ENCODE measurements at regions not wholly inside any gene's neighbourhood (a gene's known extent, or its start where the extent isn't known, plus 50 kb on each side); places are given as distances from the start of the nearest gene placed in this dataset.

DNA sequence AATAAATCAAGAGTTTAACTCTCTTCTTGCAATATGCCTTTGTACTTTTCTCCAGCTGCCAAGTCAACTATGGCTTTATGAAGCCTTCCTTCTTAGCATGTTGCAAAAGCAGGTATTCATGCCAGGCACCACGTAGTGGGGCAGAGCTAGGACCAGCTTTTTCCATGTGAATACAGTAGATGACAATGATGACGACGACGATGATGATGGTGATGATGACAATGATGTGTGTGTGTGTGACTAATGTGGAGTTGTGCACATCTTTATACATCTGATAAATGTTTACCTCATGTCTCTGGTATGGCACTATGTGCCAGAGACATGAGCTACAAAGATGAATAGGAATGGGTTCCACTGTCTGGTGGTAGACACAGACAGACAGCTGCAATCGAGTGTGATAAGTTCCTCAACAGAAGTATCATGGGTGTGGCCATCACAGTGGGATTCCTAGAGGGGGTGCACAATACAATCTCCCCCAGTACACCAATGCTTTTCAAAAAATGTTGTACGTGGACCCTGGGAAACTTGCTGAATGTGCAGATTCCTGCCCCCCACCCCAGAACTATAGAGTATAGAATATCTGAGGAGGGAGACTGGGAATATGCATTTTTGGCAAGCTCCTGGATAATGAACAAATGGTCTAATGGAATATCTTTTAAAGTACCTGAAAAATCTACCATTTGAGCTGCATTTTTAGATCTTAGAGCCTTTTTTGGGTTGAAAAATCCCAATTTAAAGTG lies 183.4 kb downstream of the ABCC12 start:
- ATAC-seq (no peak), DNase-seq (ENCODE audit: low spot score) (no peak)

DNA sequence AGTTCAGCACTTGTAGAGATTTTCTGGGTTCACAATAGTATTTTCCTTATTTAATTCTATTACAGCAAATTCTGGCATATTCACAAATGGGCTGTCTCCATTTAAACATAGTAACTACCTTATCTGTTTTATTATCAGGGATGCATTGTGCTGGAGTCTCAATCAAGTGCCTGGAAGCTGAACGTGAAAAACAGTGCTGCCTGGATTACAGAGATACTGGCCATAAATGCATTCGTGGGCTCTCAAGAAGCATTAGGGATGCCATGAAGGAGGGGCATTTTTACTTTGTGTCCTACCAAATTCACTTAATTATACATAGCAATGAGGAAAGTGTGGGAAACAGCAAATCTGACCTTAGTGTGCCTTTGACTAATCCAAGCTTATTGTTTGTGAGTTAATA lies 184.6 kb downstream of the ABCC12 start:
- ATAC-seq = no peak

DNA sequence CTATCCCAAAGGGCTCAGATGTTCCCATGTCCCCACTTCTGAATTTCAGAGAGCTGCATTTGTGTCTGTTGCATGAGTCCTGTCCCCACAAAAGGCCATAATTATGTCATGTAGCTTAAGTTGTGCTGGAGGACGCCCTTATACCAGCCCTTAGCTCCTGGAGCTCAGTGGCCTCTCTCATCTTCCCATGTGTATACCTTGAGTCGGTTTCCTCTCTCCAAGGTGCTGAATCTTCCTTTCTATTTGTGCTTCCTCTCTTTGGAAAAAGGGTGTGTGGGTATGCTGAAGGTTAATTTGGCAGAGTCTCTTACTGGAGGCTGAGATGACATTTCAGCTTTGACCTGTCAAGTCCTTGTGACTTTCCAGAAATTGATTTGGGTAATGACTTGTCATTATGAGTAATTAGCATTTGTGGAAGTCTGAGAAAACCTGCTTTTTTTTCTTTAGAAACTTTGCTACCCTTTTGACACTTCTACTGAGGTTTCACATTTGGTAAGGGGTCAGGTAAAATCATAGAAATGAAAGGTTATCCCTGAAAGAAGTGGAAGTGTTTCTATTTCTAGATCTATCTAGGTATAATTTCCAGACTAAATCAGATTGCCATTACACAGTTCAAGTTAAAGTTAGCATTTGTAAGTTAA lies 185.4 kb downstream of the ABCC12 start:
- peak; percentile 37 for ATAC-seq

More for the DNA sequence above, 184.6 kb downstream of the ABCC12 start:
- DNase-seq (ENCODE audit: low spot score) = no peak

DNA sequence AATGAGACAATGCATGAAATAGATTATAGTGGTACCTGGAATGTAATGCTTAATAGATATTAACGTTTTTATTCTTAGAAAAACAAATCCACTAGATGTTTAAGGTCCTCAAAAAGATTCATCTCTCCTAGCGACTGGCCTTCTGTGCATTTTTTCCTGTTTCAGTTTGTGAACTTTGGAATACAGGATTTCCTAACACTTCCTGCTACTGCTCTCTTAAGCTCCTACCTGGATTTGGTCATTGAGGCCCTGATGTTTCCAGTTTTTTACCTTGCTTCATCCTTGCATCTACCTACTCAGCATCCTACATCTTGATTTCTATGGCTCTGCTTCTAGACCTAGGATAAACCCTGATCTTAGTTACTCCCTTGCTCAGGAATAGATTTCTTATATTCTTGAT lies 188.4 kb downstream of the ABCC12 start:
- ATAC-seq (no peak), DNase-seq (ENCODE audit: low spot score) (no peak)

More for the DNA sequence above, 185.4 kb downstream of the ABCC12 start:
- DNase-seq (ENCODE audit: low spot score) = no peak

DNA sequence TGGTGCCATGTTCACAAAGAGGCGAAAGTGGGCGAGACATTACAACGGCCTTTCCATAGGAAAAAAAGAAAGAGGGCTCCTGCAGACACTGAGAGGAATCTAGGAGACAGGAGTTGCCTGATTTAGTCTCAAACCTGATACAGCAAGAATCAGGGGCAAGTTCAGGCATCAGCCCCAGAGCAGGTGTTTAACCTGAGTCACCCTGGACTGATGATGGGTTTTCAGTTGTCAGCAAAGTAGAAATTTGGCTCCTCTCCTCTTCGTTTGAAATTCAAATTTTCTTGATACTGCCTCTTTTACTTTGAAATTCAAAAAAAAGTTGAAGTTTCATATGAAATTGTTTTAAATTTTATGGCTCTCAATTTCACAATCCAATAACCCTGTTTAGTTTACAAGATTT lies 189.5 kb downstream of the ABCC12 start:
- ATAC-seq = no peak
- DNase-seq (ENCODE audit: low spot score) = no peak

GRCh38 chr16:47965439-47965838 lies 190.4 kb downstream of the ABCC12 start:
- DNase-seq (ENCODE audit: low spot score) (no peak), ATAC-seq (no peak)

DNA sequence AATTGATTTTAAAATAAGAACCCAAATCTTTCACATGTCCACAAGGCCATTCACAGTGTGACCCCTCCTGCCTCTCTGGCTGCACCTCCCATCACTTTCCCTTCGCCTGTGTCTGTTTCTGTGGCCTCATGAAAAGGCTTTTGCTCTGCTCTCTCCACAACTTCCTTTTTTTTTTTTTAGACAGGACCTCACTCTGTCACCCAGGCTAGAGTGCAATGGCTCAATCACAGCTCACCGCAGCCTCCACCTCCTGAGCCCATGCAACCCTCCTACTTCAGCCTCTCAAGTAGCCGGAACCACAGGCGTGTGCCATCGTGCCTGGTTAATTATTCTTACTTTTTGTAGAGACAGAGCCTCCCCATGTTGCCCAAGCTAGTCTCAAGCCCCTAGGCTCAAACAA lies 197.1 kb downstream of the ABCC12 start:
- DNase-seq (ENCODE audit: low spot score) = no peak
- ATAC-seq = no peak

- ATAC-seq = no peak
- no peak for DNase-seq (ENCODE audit: low spot score)
These were observed 198.9 kb downstream of the ABCC12 start for GRCh38 chr16:47956916-47957315.

DNA sequence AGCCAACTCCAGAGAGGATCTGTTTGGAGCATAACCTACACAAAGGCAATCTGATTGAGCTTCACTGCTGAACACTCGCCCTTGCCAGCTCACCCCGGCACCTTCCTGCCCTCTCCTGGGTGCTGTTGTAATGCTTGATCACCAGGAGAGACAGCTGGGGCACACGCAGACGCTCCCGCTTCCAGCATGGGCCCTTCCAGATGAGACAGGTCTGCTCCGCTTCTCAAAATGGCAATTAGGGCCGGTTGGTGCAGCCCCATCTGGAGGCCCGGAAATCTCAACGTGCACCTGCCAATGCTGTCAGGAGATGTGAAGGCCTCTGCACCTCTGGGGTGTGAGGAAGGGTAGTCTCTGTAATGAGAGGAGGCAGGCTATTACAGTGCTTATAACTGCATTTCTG lies 206.1 kb downstream of the ABCC12 start:
- no peak for ATAC-seq
- DNase-seq (ENCODE audit: low spot score) = no peak

GRCh38 chr16:47949276-47949675 lies 206.5 kb downstream of the ABCC12 start:
- ATAC-seq (no peak), DNase-seq (ENCODE audit: low spot score) (no peak)

DNA sequence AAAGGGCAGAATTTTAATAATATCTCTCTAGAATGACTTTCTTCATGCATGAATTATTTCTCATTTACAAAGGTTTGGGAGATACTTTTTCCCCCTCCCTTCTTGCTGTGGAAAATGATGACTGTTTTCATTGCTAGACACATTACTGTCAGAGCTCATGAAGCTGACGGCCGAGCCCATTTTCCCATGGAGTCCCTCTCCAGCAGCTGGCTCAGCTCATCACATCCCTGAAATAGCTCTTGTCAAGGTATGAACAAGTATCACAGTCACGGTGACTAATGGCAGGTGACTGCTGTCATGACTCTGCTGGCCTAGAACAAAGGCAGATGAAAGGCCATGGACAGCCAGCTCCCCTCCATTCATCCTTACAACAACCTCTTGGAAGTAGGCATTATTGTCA lies 208.1 kb downstream of the ABCC12 start:
- no peak for ATAC-seq

GRCh38 chr16:47946092-47946491 lies 209.7 kb downstream of the ABCC12 start:
- no peak for ATAC-seq
- DNase-seq (ENCODE audit: low spot score) = no peak

More for the DNA sequence above, 208.1 kb downstream of the ABCC12 start:
- DNase-seq (ENCODE audit: low spot score) = no peak

GRCh38 chr16:47944589-47944988 lies 211.2 kb downstream of the ABCC12 start:
- DNase-seq (ENCODE audit: low spot score) (no peak), ATAC-seq (no peak)

DNA sequence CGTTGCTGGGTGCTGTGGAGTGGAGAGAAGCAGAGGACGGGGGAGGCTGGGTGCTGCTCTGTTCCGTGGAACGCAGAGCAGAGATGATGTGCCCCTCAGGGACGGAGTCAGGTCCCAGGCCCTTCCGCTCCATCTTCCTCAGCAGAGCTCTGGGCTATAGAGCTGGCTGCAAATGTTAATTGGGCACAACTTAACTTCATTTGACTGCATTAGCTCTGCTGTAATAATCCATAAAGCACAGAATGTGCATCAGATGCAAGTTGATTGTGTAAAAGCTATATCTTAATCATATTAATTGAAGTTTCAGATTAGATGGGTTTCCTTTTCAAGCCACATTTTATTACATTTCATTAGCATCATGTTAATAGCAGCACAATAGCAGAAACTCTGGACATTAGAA lies 212.6 kb downstream of the ABCC12 start:
- no peak for ATAC-seq

DNA sequence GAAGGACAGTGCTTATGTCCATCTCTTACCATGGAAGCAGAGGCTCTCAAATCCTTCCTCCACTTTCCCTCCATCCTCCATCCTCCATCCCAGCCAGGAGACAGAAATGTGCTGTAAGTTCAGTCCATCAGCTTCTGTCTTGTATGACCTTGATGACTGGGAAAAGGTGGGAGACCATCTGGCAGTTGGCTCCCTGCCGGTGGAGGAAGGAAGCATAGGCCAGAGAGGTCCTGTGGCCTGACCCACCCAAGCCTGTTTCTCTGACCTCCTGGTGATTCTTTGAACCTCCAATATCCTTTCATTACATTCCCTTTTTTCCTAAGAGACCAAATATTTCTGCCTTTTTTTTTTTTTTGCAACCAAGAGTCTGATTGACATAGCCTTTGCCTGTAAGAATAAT lies 215.3 kb downstream of the ABCC12 start:
- ATAC-seq (no peak), DNase-seq (ENCODE audit: low spot score) (no peak)

More for the DNA sequence above, 212.6 kb downstream of the ABCC12 start:
- no peak for DNase-seq (ENCODE audit: low spot score)

DNA sequence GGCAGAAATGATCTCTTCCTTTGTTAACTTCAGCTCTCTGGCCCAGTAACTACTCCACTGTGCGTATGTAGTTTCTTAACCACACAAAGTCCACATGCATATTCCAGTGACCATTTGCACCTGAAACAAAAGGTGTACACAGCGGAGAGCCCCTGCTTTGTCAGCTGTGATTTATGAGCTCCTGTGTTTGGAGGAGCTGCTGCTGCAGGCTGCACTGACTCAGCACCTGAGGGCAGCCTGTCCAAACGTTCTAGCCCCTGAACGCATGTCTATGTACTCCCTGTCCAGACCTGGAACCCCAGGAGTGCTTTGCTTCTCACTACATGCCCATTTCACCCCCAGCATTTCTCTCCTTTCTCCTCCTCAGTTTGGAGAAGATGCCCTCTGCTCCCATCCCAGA lies 216.1 kb downstream of the ABCC12 start:
- no peak for DNase-seq (ENCODE audit: low spot score)
- ATAC-seq = no peak

GRCh38 chr16:47938272-47938671 lies 217.5 kb downstream of the ABCC12 start:
- DNase-seq (ENCODE audit: low spot score) = no peak
- ATAC-seq = no peak

GRCh38 chr16:47928008-47928407 lies 227.8 kb downstream of the ABCC12 start:
- no peak for DNase-seq (ENCODE audit: low spot score)
- ATAC-seq = no peak

- ATAC-seq (no peak), DNase-seq (ENCODE audit: low spot score) (no peak)
These were observed 228.5 kb downstream of the ABCC12 start for GRCh38 chr16:47927330-47927729.

DNA sequence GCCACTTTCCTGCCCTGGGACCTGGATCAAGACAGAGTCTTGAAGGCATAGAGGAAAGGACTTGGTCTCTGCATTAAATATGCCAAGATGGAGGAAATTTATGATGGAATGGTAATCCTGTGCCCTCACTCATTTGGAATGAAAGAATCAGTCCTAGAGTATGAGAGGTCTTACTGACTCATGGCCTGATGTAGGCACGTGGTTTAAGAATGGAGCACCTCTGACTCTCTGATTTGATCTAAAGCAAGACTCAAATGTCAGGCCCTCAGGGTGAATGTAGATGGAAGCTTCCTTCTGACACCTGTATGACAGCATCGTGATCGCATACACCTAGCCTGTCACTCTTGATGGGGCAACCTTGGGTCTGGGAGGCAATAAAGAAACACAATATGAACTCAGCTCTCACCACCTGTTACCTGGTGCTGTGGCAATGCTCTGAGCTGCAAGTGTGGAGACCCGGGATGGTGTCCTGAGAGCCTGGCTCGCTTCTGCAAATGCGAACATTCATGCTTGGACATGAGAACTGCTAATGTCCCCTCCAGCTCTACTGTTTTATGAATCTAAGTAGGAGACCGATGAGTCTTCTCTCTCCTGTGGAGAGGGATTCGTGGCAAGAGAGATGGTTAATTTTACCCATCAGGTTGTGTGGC lies 229.9 kb downstream of the ABCC12 start:
- ATAC-seq (no peak), DNase-seq (ENCODE audit: low spot score) (no peak)

- DNase-seq (ENCODE audit: low spot score) (no peak), ATAC-seq (no peak)
These were observed 230.8 kb downstream of the ABCC12 start for GRCh38 chr16:47924950-47925349.

- ATAC-seq (no peak), DNase-seq (ENCODE audit: low spot score) (no peak)
These were observed 234.3 kb downstream of the ABCC12 start for GRCh38 chr16:47921535-47921934.

All from left lobe of liver (tissue), 2 donors.